ENCODE measurements at regions not wholly inside any gene's neighbourhood (a gene's known extent, or its start where the extent isn't known, plus 50 kb on each side); places are given as distances from the start of the nearest gene placed in this dataset.

DNA sequence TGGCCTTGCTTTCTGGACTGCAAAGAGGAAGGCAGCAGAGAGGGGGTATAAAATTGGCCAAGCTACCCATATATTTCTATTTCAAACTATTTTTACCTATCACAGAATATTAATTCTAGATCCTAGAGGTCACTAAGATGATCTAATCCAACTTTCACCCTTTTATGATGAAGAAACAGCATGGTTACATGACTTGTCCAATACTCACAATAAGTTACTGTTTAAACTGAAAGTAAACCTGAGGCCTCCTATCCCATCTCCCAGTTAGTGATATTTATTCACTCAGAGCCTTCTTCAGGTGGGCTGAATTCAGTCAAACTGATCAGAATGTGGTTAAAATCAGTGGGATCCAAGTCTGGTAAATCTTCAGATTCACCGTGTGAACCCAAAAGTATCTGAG is 1345.1 kb downstream of the XPNPEP1 start:
- no peaks in the 10 kb centered on the region for H3K4me1 ChIP-seq (replicated peaks in 1 of 4; ENCODE audit: control insufficient read depth in 3 of 4, insufficient read depth in 4 of 4, low read length in 3 of 4)
- H3K56ac ChIP-seq (replicated peaks; ENCODE audit: insufficient read length, low read depth, low read length), result no peak overlapping the region
- no peak overlapping the region for H2BK15ac ChIP-seq (ENCODE audit: low read length)
- H3K27ac ChIP-seq (ENCODE audit: low read depth, low read length), result no peak overlapping the region
- no peak overlapping the region for H4K91ac ChIP-seq (replicated peaks; ENCODE audit: insufficient read length, low read length)
- no peak overlapping the region for H2AK5ac ChIP-seq (ENCODE audit: low read depth, low read length)
- H2BK20ac ChIP-seq (ENCODE audit: low read length), result no peak overlapping the region
- no peak overlapping the region for H3K9ac ChIP-seq (replicated peaks in 1 of 4; ENCODE audit: extremely low read depth in 1 of 4, low read depth in 3 of 4, low read length in 3 of 4)
- no peak overlapping the region for H3K4me3 ChIP-seq (ENCODE audit: extremely low read depth in 1 of 4, insufficient read depth in 2 of 4, low read depth in 3 of 4, low read length in 4 of 4)
- no peak overlapping the region for H2BK12ac ChIP-seq (ENCODE audit: low read depth, low read length)
- H3K18ac ChIP-seq (ENCODE audit: extremely low read depth, low read length), result no peak overlapping the region
- H3K23me2 ChIP-seq (ENCODE audit: low read depth, low read length), result no peaks in the 10 kb centered on the region
- no peak overlapping the region for H2BK120ac ChIP-seq (replicated peaks; ENCODE audit: low read depth, low read length)
- no peak for DNase-seq (ENCODE audit: low read depth in 1 of 2, low spot score in 2 of 2)
- H4K5ac ChIP-seq (ENCODE audit: insufficient read length, low read depth, low read length), result no peak overlapping the region
- H2AFZ ChIP-seq (ENCODE audit: low read length), result no peak overlapping the region
- H2BK5ac ChIP-seq (ENCODE audit: low read depth, low read length), result no peak overlapping the region
- no peaks in the 10 kb centered on the region for H4K20me1 ChIP-seq (replicated peaks in 1 of 2; ENCODE audit: control insufficient read depth in 1 of 2, insufficient read depth in 2 of 2, low read length in 2 of 2)
- 94% methylated on average over 1 of the region's 1 CpG; no CpG with 5 or more reads in 1 of the 2 experiments for WGBS, 2 experiments (ENCODE audit: extremely low coverage in 1 of 2, insufficient coverage in 1 of 2, insufficient read length in 1 of 2, insufficient replicate concordance in 2 of 2, low coverage in 1 of 2, low lambda C conversion rate in 2 of 2, missing lambda C conversion rate in 1 of 2)
- H3K27me3 ChIP-seq (replicated peaks in 1 of 4; ENCODE audit: control insufficient read depth in 3 of 4, extremely low read depth in 1 of 4, insufficient read depth in 3 of 4, low read length in 3 of 4), result no peaks in the 10 kb centered on the region
- no peak overlapping the region for H3K23ac ChIP-seq (ENCODE audit: insufficient read length)
- H3K79me2 ChIP-seq (ENCODE audit: control insufficient read depth in 1 of 2, insufficient read depth in 2 of 2, low read length in 2 of 2), result no peaks in the 10 kb centered on the region
- no peak overlapping the region for H3K14ac ChIP-seq (ENCODE audit: insufficient read length)
- H4K8ac ChIP-seq (ENCODE audit: extremely low read depth, insufficient read depth, low read length), result no peak overlapping the region
- FAIRE-seq, result no peak
- H3K9me3 ChIP-seq (ENCODE audit: insufficient read depth in 2 of 2, low read depth in 1 of 2, low read length in 1 of 2), result no peaks in the 10 kb centered on the region
- no peak overlapping the region for H3K4me2 ChIP-seq (ENCODE audit: insufficient read depth in 1 of 2, low read depth in 2 of 2, low read length in 2 of 2)
- no peaks in the 10 kb centered on the region for H3K79me1 ChIP-seq (ENCODE audit: low read depth, low read length)
- CTCF ChIA-PET (ENCODE audit: partially characterized antibody), result interaction anchor here (1.3 kb wide), 1 partner anchor 10 kb away, joined by 7 read pairs; no protein-coding TSS in a partner anchor
- no peak for TF ChIP-seq TAF1 (IDR thresholded peaks at IDR 0.05; ENCODE audit: low read depth, low read length)
- TF ChIP-seq, protein P1, sequence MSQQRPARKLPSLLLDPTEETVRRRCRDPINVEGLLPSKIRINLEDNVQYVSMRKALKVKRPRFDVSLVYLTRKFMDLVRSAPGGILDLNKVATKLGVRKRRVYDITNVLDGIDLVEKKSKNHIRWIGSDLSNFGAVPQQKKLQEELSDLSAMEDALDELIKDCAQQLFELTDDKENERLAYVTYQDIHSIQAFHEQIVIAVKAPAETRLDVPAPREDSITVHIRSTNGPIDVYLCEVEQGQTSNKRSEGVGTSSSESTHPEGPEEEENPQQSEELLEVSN (IDR thresholded peaks at IDR 0.05), result no peak
- no peaks in the 10 kb centered on the region for H3K36me3 ChIP-seq (ENCODE audit: control insufficient read depth in 2 of 4, insufficient read depth in 4 of 4, low read length in 3 of 4)
- POLR2A ChIA-PET (ENCODE audit: partially characterized antibody), result no interaction called here
- no peak overlapping the region for H3K4ac ChIP-seq (replicated peaks; ENCODE audit: insufficient read length, low read depth, low read length)
